H1 (cell line): ENCODE measurements at regions not wholly inside any gene's neighbourhood (a gene's known extent, or its start where the extent isn't known, plus 50 kb on each side); places are given as distances from the start of the nearest gene placed in this dataset.

Source experiments
- CTCF ChIA-PET: fragments of 300-600 bp; sonication (Branson Sonifier 250); formaldehyde crosslinking; loops from one replicate; lab custom pipeline; 2021; ENCODE audit not compliant: partially characterized antibody; lab: Charles Lee
- POLR2A ChIA-PET: fragments of 300-600 bp; sonication (Branson Sonifier 250); formaldehyde crosslinking; loops from one replicate; lab custom pipeline; 2021; ENCODE audit warnings: inconsistent platforms; ENCODE audit not compliant: partially characterized antibody; lab: Charles Lee
- DNase-seq, 2 experiments: peaks; one replicate each; pipeline versions ENCODE4 v3.0.0 to v3.0.0-alpha.2; 2010 to 2022; ENCODE audit warnings: low spot score in 2 of 2, low read depth in 1 of 2, mixed read lengths in 1 of 2
- FAIRE-seq: peaks from 2 replicates; lab custom pipeline; 2011; peaks lifted over from hg19 to GRCh38; lab: Jason Lieb, UNC
- H2AFZ ChIP-seq: 2 replicates; pipeline ENCODE4 v1.8.1; 2012; ENCODE audit warnings: low read length, inconsistent platforms
- H2AK5ac ChIP-seq: 2 replicates; pipeline ENCODE4 v1.6.1; 2013; ENCODE audit warnings: low read depth, low read length
- H2BK120ac ChIP-seq: replicated peaks from 2 replicates; pipeline ENCODE3; 2013; ENCODE audit warnings: low read depth, low read length, inconsistent platforms
- H2BK12ac ChIP-seq: 2 replicates; pipeline ENCODE4 v1.6.1; 2013; ENCODE audit warnings: low read depth, low read length
- H2BK15ac ChIP-seq: 2 replicates; pipeline ENCODE4 v1.6.1; 2013; ENCODE audit warnings: low read length
- H2BK20ac ChIP-seq: 2 replicates; pipeline ENCODE4 v1.6.1; 2013; ENCODE audit warnings: low read length
- H2BK5ac ChIP-seq: 2 replicates; pipeline ENCODE4 v1.6.1; 2013; ENCODE audit warnings: low read depth, low read length
- H3K14ac ChIP-seq: 2 replicates; pipeline ENCODE4 v1.6.1; 2013; ENCODE audit warnings: inconsistent platforms; ENCODE audit not compliant: insufficient read length
- H3K18ac ChIP-seq: 2 replicates; pipeline ENCODE4 v1.6.1; 2013; ENCODE audit warnings: low read length; ENCODE audit errors: extremely low read depth
- H3K23ac ChIP-seq: 2 replicates; pipeline ENCODE4 v1.6.1; 2013; ENCODE audit warnings: inconsistent platforms; ENCODE audit not compliant: insufficient read length
- H3K23me2 ChIP-seq: 2 replicates; pipeline ENCODE4 v1.6.1; 2013; ENCODE audit warnings: low read depth, low read length
- H3K27ac ChIP-seq: 2 replicates; pipeline ENCODE4 v1.6.1; 2011; ENCODE audit warnings: low read depth, low read length, inconsistent platforms
- H3K27me3 ChIP-seq, 4 experiments: replicated peaks in 1 of 4; 1 replicate in 1 of 4; 2 replicates in 3 of 4; pipeline versions ENCODE4 v1.6.1 to v1.8.1; 2011 to 2013; ENCODE audit warnings: low read length in 3 of 4, mild to moderate bottlenecking in 3 of 4, inconsistent platforms in 2 of 4, mixed read lengths in 2 of 4, moderate library complexity in 1 of 4; ENCODE audit not compliant: control insufficient read depth in 3 of 4, insufficient read depth in 3 of 4; ENCODE audit errors: extremely low read depth in 1 of 4
- H3K36me3 ChIP-seq, 4 experiments: 2 replicates each; pipeline versions ENCODE4 v1.6.1 to v1.8.1; 2011 to 2013; ENCODE audit warnings: mild to moderate bottlenecking in 4 of 4, low read length in 3 of 4, moderate library complexity in 2 of 4, control low read depth in 1 of 4, inconsistent platforms in 1 of 4; ENCODE audit not compliant: insufficient read depth in 4 of 4, control insufficient read depth in 2 of 4
- H3K4ac ChIP-seq: replicated peaks from 2 replicates; pipeline ENCODE3; 2013; ENCODE audit warnings: low read length, low read depth, mixed read lengths, inconsistent platforms; ENCODE audit not compliant: insufficient read length
- H3K4me1 ChIP-seq, 4 experiments: replicated peaks in 1 of 4; 1 replicate in 1 of 4; 2 replicates in 3 of 4; pipeline versions ENCODE4 v1.6.1 to v1.8.1; 2011 to 2013; ENCODE audit warnings: low read length in 3 of 4, inconsistent platforms in 2 of 4, mixed read lengths in 1 of 4; ENCODE audit not compliant: insufficient read depth in 4 of 4, control insufficient read depth in 3 of 4
- H3K4me2 ChIP-seq, 2 experiments: 2 replicates each; pipeline versions ENCODE4 v1.6.1 to v1.8.1; 2011 to 2013; ENCODE audit warnings: low read depth in 2 of 2, low read length in 2 of 2, control low read depth in 1 of 2, inconsistent platforms in 1 of 2, mild to moderate bottlenecking in 1 of 2; ENCODE audit not compliant: insufficient read depth in 1 of 2
- H3K4me3 ChIP-seq, 4 experiments: fragments of 200-600, 300-600 bp in 1 of 4; sonication (generic), shearing (Covaris generic), sonication (Bioruptor Twin) in 1 of 4; 2 replicates each; pipeline versions ENCODE4 v1.5.1 to v1.8.1; 2011 to 2016; ENCODE audit warnings: low read length in 4 of 4, low read depth in 3 of 4, control low read depth in 2 of 4, inconsistent platforms in 2 of 4, mild to moderate bottlenecking in 2 of 4, mixed read lengths in 1 of 4, moderate library complexity in 1 of 4; ENCODE audit not compliant: insufficient read depth in 2 of 4; ENCODE audit errors: extremely low read depth in 1 of 4
- H3K56ac ChIP-seq: replicated peaks from 2 replicates; pipeline ENCODE3; 2013; ENCODE audit warnings: low read depth, mild to moderate bottlenecking, mixed read lengths, low read length, inconsistent platforms; ENCODE audit not compliant: insufficient read length
- H3K79me1 ChIP-seq: 2 replicates; pipeline ENCODE4 v1.6.1; 2013; ENCODE audit warnings: low read depth, low read length, control low read depth
- H3K79me2 ChIP-seq, 2 experiments: 2 replicates each; pipeline versions ENCODE4 v1.6.1 to v1.8.1; 2012 to 2013; ENCODE audit warnings: low read length in 2 of 2, mild to moderate bottlenecking in 2 of 2, inconsistent platforms in 1 of 2; ENCODE audit not compliant: insufficient read depth in 2 of 2, control insufficient read depth in 1 of 2
- H3K9ac ChIP-seq, 4 experiments: replicated peaks in 1 of 4; 1 replicate in 1 of 4; 2 replicates in 3 of 4; pipeline versions ENCODE4 v1.6.1 to v1.8.1; 2011 to 2013; ENCODE audit warnings: low read depth in 3 of 4, low read length in 3 of 4, control low read depth in 2 of 4, mild to moderate bottlenecking in 2 of 4, moderate library complexity in 2 of 4, inconsistent platforms in 1 of 4; ENCODE audit errors: extremely low read depth in 1 of 4
- H3K9me3 ChIP-seq, 2 experiments: 2 replicates each; pipeline versions ENCODE4 v1.6.1 to v1.8.1; 2012 to 2013; ENCODE audit warnings: mild to moderate bottlenecking in 2 of 2, moderate library complexity in 2 of 2, control low read depth in 1 of 2, inconsistent platforms in 1 of 2, low read depth in 1 of 2, low read length in 1 of 2, mixed read lengths in 1 of 2; ENCODE audit not compliant: insufficient read depth in 2 of 2
- H4K20me1 ChIP-seq, 2 experiments: replicated peaks in 1 of 2; 2 replicates each; pipeline versions ENCODE3 to v1.8.1; 2011 to 2013; ENCODE audit warnings: inconsistent platforms in 2 of 2, low read length in 2 of 2, mild to moderate bottlenecking in 1 of 2; ENCODE audit not compliant: insufficient read depth in 2 of 2, control insufficient read depth in 1 of 2
- H4K5ac ChIP-seq: 2 replicates; pipeline ENCODE4 v1.6.1; 2013; ENCODE audit warnings: low read length, low read depth, mixed read lengths, inconsistent platforms; ENCODE audit not compliant: insufficient read length
- H4K8ac ChIP-seq: 2 replicates; pipeline ENCODE4 v1.8.0; 2013; ENCODE audit warnings: mild to moderate bottlenecking, moderate library complexity, low read length, inconsistent platforms; ENCODE audit not compliant: insufficient read depth; ENCODE audit errors: extremely low read depth
- H4K91ac ChIP-seq: replicated peaks from 2 replicates; pipeline ENCODE3; 2013; ENCODE audit warnings: low read length, mixed read lengths, inconsistent platforms; ENCODE audit not compliant: insufficient read length
- POLR2A ChIP-seq, 2 experiments: IDR thresholded peaks; 1 replicate in 1 of 2; 2 replicates in 1 of 2; pipeline ENCODE4 v1.6.1; 2011; ENCODE audit warnings: low read depth in 2 of 2, low read length in 2 of 2, mild to moderate bottlenecking in 2 of 2; ENCODE audit errors: control extremely low read depth in 1 of 2
- SP4 ChIP-seq: IDR thresholded peaks from 2 replicates; pipeline ENCODE4 v1.6.1; 2012; ENCODE audit warnings: low read length, inconsistent platforms
- WGBS, 2 experiments: shearing (Covaris generic) in 1 of 2; methylation state at CpG; one replicate each; pipeline versions ENCODE4 v1.1.6 to v1.1.7; 2013 to 2015; ENCODE audit warnings: low lambda C conversion rate in 2 of 2, mixed read lengths in 2 of 2, inconsistent platforms in 1 of 2, low coverage in 1 of 2, missing lambda C conversion rate in 1 of 2; ENCODE audit not compliant: insufficient replicate concordance in 2 of 2, insufficient coverage in 1 of 2, insufficient read length in 1 of 2; ENCODE audit errors: extremely low coverage in 1 of 2, missing lambda C conversion rate in 1 of 2; 5-methylcytosine and 5-hydroxymethylcytosine counted together

GRCh38 chr10:128622706-128623105 is 496.5 kb upstream of the MKI67 start:
- Histone ChIP-seq H2BK20ac (no peak overlapping the region), H3K4ac (no peak overlapping the region), H3K27me3 (no peaks in the 10 kb centered on the region), H4K20me1 (no peaks in the 10 kb centered on the region), H4K91ac (no peak overlapping the region), H3K4me1 (peaks cover 0 to 6% (median 3%) of the 10 kb centered on the region in 4 experiments; a peak in 3 of 7 replicates), H3K23ac (no peak overlapping the region), H3K56ac (no peak overlapping the region), H4K8ac (no peak overlapping the region), H2BK15ac (no peak overlapping the region), H3K4me3 (no peak overlapping the region), H3K14ac (no peak overlapping the region), H3K4me2 (no peak overlapping the region), H2AFZ (no peak overlapping the region), H2AK5ac (no peak overlapping the region), H3K27ac (no peak overlapping the region), H2BK5ac (no peak overlapping the region), H3K79me2 (no peaks in the 10 kb centered on the region), H3K9ac (no peak overlapping the region), H2BK120ac (no peak overlapping the region), H3K23me2 (no peaks in the 10 kb centered on the region), H3K18ac (no peak overlapping the region), H3K9me3 (no peaks in the 10 kb centered on the region), H4K5ac (no peak overlapping the region), H3K79me1 (no peaks in the 10 kb centered on the region), H3K36me3 (no peaks in the 10 kb centered on the region; a peak in 1 of 8 replicates)
- WGBS, 2 experiments, result 95% methylated on average over 8 of the region's 8 CpGs; no CpG with 5 or more reads in 1 of the 2 experiments
- DNase-seq, result no peak
- ChIA-PET POLR2A (no interaction called here), CTCF (interaction anchor here (1.3 to 1.6 kb wide), 2 partner anchors 9 to 386 kb away, joined by 3 to 4 read pairs; no protein-coding TSS in a partner anchor)
- no peak for FAIRE-seq
- no peak for TF ChIP-seq POLR2A (IDR thresholded peaks at IDR 0.05; ENCODE audit: control extremely low read depth in 1 of 2, low read depth in 2 of 2, low read length in 2 of 2)
- TF ChIP-seq SP4, result no peak
- TF ChIP-seq, all 59 proteins: peak for 0
- no peak overlapping the region for H2BK12ac ChIP-seq
